Hepatocyte (in vitro differentiated cells): ENCODE measurements at regions not wholly inside any gene's neighbourhood (a gene's known extent, or its start where the extent isn't known, plus 50 kb on each side); places are given as distances from the start of the nearest gene placed in this dataset.

ENCODE experiments used
- DNase-seq: peaks from one replicate; pipeline ENCODE4 v3.0.0-alpha.2; 2016; ENCODE audit warnings: low spot score
- H2AFZ ChIP-seq: fragments of 200-600 bp; sonication (generic); 2 replicates; pipeline ENCODE4 v1.6.0; 2016; ENCODE audit warnings: antibody characterized with exemption, mild to moderate bottlenecking
- H3K27ac ChIP-seq: fragments of 200-600 bp; sonication (generic); 2 replicates; pipeline ENCODE4 v1.5.1; 2016; ENCODE audit warnings: mild to moderate bottlenecking
- H3K27me3 ChIP-seq: fragments of 200-600 bp; sonication (generic); 2 replicates; pipeline ENCODE4 v1.6.1; 2016
- H3K36me3 ChIP-seq: fragments of 200-600 bp; sonication (generic); replicated peaks from 2 replicates; pipeline ENCODE4 v1.5.1; 2016; ENCODE audit warnings: low read depth; ENCODE audit not compliant: insufficient read depth
- H3K4me1 ChIP-seq: fragments of 200-600 bp; sonication (generic); 2 replicates; pipeline ENCODE4 v1.5.1; 2016; ENCODE audit warnings: mild to moderate bottlenecking, moderate library complexity; ENCODE audit not compliant: insufficient read depth
- H3K4me2 ChIP-seq: fragments of 200-600 bp; sonication (generic); 2 replicates; pipeline ENCODE4 v1.6.0; 2016
- H3K4me3 ChIP-seq: fragments of 200-600 bp; sonication (generic); 2 replicates; pipeline ENCODE4 v1.5.1; 2016; ENCODE audit warnings: mild to moderate bottlenecking
- H3K79me2 ChIP-seq: fragments of 200-600 bp; sonication (generic); 2 replicates; pipeline ENCODE4 v1.6.0; 2017; ENCODE audit warnings: mild to moderate bottlenecking
- H3K9me2 ChIP-seq: fragments of 200-600 bp; sonication (generic); replicated peaks from 2 replicates; pipeline ENCODE4 v1.6.0; 2017; ENCODE audit warnings: mild to moderate bottlenecking; ENCODE audit not compliant: insufficient read depth
- H3K9me3 ChIP-seq: fragments of 200-600 bp; sonication (generic); 2 replicates; pipeline ENCODE4 v1.5.1; 2016; ENCODE audit warnings: low read depth, mild to moderate bottlenecking
- H4K20me1 ChIP-seq: fragments of 200-600 bp; sonication (generic); 2 replicates; pipeline ENCODE4 v1.6.0; 2016; ENCODE audit warnings: mild to moderate bottlenecking; ENCODE audit not compliant: insufficient read depth, poor library complexity, severe bottlenecking
- CTCF ChIP-seq: fragments of 200-600 bp; sonication (generic); IDR thresholded peaks from 2 replicates; pipeline ENCODE4 v1.5.1; 2016; ENCODE audit warnings: antibody characterized with exemption, mild to moderate bottlenecking; ENCODE audit not compliant: poor library complexity
- EZH2 ChIP-seq: fragments of 200-600 bp; sonication (generic); IDR thresholded peaks from 2 replicates; pipeline ENCODE4 v1.6.1; 2016; ENCODE audit warnings: antibody characterized with exemption, mild to moderate bottlenecking, borderline replicate concordance
- EZH2phosphoT487 ChIP-seq: fragments of 200-600 bp; sonication (generic); IDR thresholded peaks from one replicate; pipeline ENCODE4 v1.6.1; 2018; ENCODE audit warnings: antibody characterized with exemption, mild to moderate bottlenecking, low read depth, moderate library complexity; ENCODE audit not compliant: unreplicated experiment, severe bottlenecking
- WGBS: methylation state at CpG from one replicate; pipeline ENCODE4 v1.1.6; 2016; ENCODE audit warnings: low lambda C conversion rate; ENCODE audit errors: missing lambda C conversion rate; 5-methylcytosine and 5-hydroxymethylcytosine counted together

- Histone ChIP-seq H3K36me3 (no peaks in the 10 kb centered on the region), H3K4me2 (no peak overlapping the region), H3K27ac (no peak overlapping the region), H2AFZ (no peak overlapping the region), H3K79me2 (no peaks in the 10 kb centered on the region), H3K9me3 (no peaks in the 10 kb centered on the region), H3K27me3 (no peaks in the 10 kb centered on the region), H3K4me3 (no peak overlapping the region), H4K20me1 (no peaks in the 10 kb centered on the region), H3K4me1 (no peaks in the 10 kb centered on the region), H3K9me2 (no peaks in the 10 kb centered on the region)
- peak; percentile 21 for DNase-seq
- TF ChIP-seq EZH2phosphoT487 (no peak), CTCF (no peak), EZH2 (no peak)
- 50% methylated on average over 5 of the region's 5 CpGs for WGBS
Measured at GRCh38 chr9:22522206-22522740, 75.6 kb downstream of the DMRTA1 start.

- no peak overlapping the region for H3K4me2 ChIP-seq
- no peak overlapping the region for H2AFZ ChIP-seq
- no peaks in the 10 kb centered on the region for H3K9me3 ChIP-seq
- no peaks in the 10 kb centered on the region for H3K27me3 ChIP-seq
- H3K9me2 ChIP-seq, result no peaks in the 10 kb centered on the region
- H3K36me3 ChIP-seq, result no peaks in the 10 kb centered on the region
- H3K4me1 ChIP-seq, result no peaks in the 10 kb centered on the region
- WGBS, result 65% methylated on average over 2 of the region's 2 CpGs
- H3K27ac ChIP-seq, result no peak overlapping the region
- H3K79me2 ChIP-seq, result no peaks in the 10 kb centered on the region
- peak; percentile 8 for DNase-seq
- H3K4me3 ChIP-seq, result no peak overlapping the region
- TF ChIP-seq EZH2 (no peak), CTCF (peak; percentile 45)
- no peaks in the 10 kb centered on the region for H4K20me1 ChIP-seq
Measured at GRCh38 chr9:22528485-22528884, 81.9 kb downstream of the DMRTA1 start.

GRCh38 chr9:22529426-22530199 is 83.0 kb downstream of the DMRTA1 start:
- TF ChIP-seq EZH2phosphoT487 (no peak), EZH2 (no peak), CTCF (no peak)
- H4K20me1 ChIP-seq, result no peaks in the 10 kb centered on the region
- H3K9me3 ChIP-seq, result no peaks in the 10 kb centered on the region
- no peaks in the 10 kb centered on the region for H3K27me3 ChIP-seq
- no peaks in the 10 kb centered on the region for H3K36me3 ChIP-seq
- no peak overlapping the region for H3K4me3 ChIP-seq
- H3K27ac ChIP-seq, result no peak overlapping the region
- no peaks in the 10 kb centered on the region for H3K9me2 ChIP-seq
- no peak overlapping the region for H3K4me2 ChIP-seq
- no peak overlapping the region for H2AFZ ChIP-seq
- no peaks in the 10 kb centered on the region for H3K79me2 ChIP-seq
- DNase-seq, result no peak
- WGBS, result 54% methylated on average over 6 of the region's 6 CpGs
- no peaks in the 10 kb centered on the region for H3K4me1 ChIP-seq
